Gastrocnemius medialis (tissue), 4 donors: ENCODE measurements at regions not wholly inside any gene's neighbourhood (a gene's known extent, or its start where the extent isn't known, plus 50 kb on each side); places are given as distances from the start of the nearest gene placed in this dataset.

Experiments
- CTCF ChIP-seq, 5 experiments: fragments of 450-650 bp in 3 of 5; fragments of 200-600 bp in 2 of 5; sonication (generic) in 2 of 5; IDR thresholded peaks in 4 of 5; conservative IDR thresholded peaks in 1 of 5; 1 replicate in 4 of 5; 2 replicates in 1 of 5; pipeline ENCODE4 v1.5.1; 2016 to 2019; ENCODE audit warnings: antibody characterized with exemption in 5 of 5, mild to moderate bottlenecking in 3 of 5, moderate library complexity in 3 of 5
- POLR2A ChIP-seq, 2 donors: fragments of 450-650 bp; IDR thresholded peaks; one replicate each; pipeline ENCODE4 v1.6.1; 2017; ENCODE audit warnings: antibody characterized with exemption in 2 of 2, mild to moderate bottlenecking in 2 of 2, moderate library complexity in 2 of 2

GRCh38 chrY:15704906-15705305 is 1180.6 kb downstream of the NLGN4Y start:
- no peak for TF ChIP-seq CTCF (IDR thresholded peaks at IDR 0.05 in 4 of 5, conservative IDR thresholded peaks at IDR 0.05 in 1 of 5)
- no peak for TF ChIP-seq POLR2A (IDR thresholded peaks at IDR 0.05)
